GM20000 (cell line): ENCODE measurements at regions not wholly inside any gene's neighbourhood (a gene's known extent, or its start where the extent isn't known, plus 50 kb on each side); places are given as distances from the start of the nearest gene placed in this dataset.
"Not testable (repeated sequence)": the region's sequence is repeated elsewhere in the genome, so short reads cannot be mapped to it uniquely, and the experiment has no call there.

Source experiments
- DNase-seq: peaks from one replicate; pipeline ENCODE4 v3.0.0; 2012; ENCODE audit warnings: low spot score
- TF ChIP-seq, protein P1 (sequence below): IDR thresholded peaks from 2 replicates; pipeline ENCODE4 v1.5.1; 2012; ENCODE audit warnings: mild to moderate bottlenecking, control low read depth; ENCODE audit errors: extremely low read depth, missing control alignments

DNA sequence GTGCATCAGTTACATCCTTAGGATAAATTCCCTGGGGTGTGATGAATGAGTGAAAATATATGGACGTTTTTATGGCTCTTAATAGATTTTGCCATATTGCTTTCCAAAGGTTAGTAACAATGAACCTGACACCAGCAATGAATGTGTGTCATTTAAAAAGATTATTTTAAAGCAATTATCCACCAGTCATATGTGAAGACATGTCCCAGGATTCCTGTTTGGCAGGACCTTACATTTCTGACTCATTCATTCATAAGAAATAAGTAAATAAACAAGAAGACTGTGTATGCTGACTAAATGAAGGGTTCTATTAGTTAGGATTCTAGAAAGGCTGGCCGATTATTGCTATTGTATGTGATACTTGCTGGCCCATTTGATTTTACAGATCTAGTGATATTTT is 201.5 kb downstream of the SOX2 start:
- DNase-seq: no peak
- TF ChIP-seq, protein P1, sequence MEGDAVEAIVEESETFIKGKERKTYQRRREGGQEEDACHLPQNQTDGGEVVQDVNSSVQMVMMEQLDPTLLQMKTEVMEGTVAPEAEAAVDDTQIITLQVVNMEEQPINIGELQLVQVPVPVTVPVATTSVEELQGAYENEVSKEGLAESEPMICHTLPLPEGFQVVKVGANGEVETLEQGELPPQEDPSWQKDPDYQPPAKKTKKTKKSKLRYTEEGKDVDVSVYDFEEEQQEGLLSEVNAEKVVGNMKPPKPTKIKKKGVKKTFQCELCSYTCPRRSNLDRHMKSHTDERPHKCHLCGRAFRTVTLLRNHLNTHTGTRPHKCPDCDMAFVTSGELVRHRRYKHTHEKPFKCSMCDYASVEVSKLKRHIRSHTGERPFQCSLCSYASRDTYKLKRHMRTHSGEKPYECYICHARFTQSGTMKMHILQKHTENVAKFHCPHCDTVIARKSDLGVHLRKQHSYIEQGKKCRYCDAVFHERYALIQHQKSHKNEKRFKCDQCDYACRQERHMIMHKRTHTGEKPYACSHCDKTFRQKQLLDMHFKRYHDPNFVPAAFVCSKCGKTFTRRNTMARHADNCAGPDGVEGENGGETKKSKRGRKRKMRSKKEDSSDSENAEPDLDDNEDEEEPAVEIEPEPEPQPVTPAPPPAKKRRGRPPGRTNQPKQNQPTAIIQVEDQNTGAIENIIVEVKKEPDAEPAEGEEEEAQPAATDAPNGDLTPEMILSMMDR: no peak

DNA sequence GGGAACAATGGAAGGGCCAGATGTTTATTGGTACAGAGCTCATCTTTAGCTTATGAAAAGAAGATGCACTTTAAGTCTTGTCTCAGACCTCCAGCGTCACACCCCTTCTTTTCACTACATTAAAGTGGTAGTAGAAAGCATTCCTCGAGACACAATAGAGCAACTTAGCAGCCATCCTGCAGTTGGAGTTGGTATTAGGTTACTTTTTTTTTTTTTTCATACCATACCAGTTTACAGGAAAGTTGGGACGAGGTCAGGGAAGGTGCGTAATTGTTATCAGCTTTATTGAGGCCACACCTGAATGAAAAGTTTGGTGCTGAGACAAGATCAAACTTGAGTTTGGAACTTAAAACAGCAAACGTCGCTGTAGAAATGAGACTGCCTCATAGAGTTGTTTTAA is 203.8 kb downstream of the SOX2 start:
- DNase-seq: no peak
- TF ChIP-seq, protein P1: no peak

DNA sequence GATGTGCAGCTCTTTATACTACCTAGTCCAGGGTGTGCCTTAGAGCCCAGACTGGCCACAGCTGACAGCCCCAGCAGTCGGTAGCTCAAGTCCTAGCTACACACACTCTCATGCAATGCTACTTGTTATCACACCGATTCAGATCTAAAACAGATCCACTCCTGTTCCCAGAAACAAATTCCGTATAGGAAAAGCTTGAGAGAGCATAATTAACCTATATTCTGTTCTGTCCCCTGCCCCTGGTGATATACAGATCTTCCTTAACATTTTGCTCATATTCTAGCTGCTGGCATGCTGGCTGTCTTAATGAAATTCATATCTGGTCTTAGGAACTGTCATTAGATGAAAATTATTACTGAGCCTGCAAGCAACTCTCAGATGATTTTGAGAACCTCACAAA is 204.3 kb downstream of the SOX2 start:
- TF ChIP-seq, protein P1: no peak
- DNase-seq: no peak

DNA sequence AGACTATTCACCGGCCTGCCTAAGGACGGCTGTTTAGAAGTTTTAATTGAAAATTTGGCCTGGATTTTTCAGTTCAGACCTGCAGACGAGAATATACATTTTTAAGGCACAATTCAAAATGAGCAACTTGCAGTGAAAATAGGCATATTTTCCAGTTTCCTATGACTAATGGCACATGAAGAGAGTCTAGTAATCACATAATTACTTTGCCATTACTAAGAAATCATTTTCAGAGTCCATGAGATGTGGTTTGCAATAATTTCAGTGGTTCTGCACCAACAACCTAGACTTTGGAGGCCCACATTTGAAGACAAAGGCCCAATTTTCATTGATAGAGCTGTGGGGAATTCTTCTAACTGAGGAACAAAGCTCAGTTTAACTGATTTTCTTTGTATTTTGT is 205.3 kb downstream of the SOX2 start:
- DNase-seq: no peak
- TF ChIP-seq, protein P1: no peak

DNA sequence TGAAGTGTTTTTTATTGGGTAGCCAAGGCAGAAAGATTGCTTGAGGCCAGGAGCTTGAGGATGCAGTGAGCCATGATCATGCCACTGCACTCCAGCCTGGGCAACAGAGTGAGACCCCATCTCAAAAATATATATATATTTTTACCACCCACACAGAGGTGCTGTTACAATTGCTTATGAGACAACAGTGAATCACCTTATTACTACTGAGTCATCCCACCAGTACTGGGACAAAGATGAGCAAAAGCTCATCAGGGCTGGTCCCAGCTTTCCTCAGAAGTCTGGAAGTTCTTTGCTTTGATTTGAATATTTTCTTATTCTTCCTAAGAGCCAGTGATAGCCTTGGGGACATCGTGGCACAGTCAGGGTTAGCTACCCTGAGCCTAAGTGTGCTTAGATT is 207.7 kb downstream of the SOX2 start:
- DNase-seq: no peak
- TF ChIP-seq, protein P1: no peak

DNA sequence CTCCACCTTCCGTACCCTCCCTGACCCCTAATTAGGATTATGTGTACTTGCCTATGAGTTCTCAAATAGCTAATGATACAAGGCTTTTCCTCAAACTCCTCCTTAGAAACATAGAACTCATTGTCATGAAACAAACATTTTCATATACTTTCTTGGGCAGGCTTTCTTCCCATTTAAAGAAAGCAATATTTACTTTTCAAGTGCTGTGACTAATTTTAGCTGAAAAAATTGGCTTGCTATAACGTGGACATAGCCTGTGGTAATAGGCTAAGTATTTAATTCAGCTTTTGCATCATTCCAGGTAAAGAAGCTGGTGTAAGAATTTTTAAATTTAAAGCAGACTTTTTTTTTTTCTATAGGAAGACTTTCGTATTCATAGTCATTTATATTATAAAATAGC is 208.7 kb downstream of the SOX2 start:
- no peak for DNase-seq
- TF ChIP-seq, protein P1: no peak

DNA sequence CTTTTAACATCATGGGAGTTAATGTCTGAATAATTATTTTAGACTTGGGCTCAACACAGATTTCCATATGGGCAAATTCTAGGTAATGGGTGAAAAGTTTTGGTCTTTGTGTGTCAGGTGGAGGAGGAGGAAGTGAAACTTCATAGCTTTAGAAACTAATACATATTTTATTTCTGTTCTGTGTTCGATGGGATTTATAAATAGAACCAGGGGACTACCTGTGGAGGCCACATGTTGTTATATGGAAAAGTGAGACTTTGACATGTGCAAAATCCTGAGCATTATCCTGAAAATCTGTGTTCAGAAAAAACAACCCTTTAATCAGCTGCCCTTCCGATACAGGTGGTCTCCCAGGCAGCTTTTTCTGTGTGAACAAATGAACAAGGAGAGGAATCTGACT is 209.5 kb downstream of the SOX2 start:
- DNase-seq: peak; percentile 42
- TF ChIP-seq, protein P1: no peak

DNA sequence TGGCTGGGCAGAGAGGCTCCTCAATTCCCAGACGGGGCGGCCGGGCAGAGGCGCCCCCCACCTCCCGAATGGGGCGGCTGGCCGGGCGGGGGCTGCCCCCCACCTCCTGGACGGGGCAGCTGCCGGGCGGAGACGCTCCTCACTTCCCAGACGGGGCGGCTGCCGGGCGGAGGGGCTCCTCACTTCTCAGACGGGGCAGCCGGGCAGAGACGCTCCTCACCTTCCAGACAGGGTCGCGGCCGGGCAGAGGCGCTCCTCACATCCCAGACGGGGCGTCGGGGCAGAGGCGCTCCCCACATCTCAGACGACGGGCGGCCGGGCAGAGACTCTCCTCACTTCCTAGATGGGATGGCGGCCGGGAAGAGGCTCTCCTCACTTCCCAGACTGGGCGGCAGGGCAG is 214.1 kb downstream of the SOX2 start:
- DNase-seq: not testable (repeated sequence)
